Activated naive CD8-positive, alpha-beta T cell treated with anti-CD3 and anti-CD28 coated beads, Interleukin-2, amount 10 ng/mL, durations not matched to agents 7 days and 5 days (primary cell): ENCODE measurements at regions not wholly inside any gene's neighbourhood (a gene's known extent, or its start where the extent isn't known, plus 50 kb on each side); places are given as distances from the start of the nearest gene placed in this dataset.

Experiments
- ATAC-seq: fragments of 150-1000 bp; cut with Tn5 transposase; one replicate; pipeline ENCODE4 v1.10.0; 2021; ENCODE audit warnings: low read depth, moderate library complexity
- POLR2A ChIA-PET: fragments of 350-600 bp; sonication (Branson Sonifier 250); formaldehyde crosslinking; loops from one replicate; lab custom pipeline; 2021; ENCODE audit warnings: antibody characterized with exemption; lab: Charles Lee
- DNase-seq: peaks from one replicate; pipeline ENCODE4 v3.0.0; 2021
- H3K27ac Mint-ChIP-seq: one replicate; pipeline ENCODE4 v1.8.0; 2022; ENCODE audit warnings: mild to moderate bottlenecking, mixed read lengths
- H3K27me3 Mint-ChIP-seq: one replicate; pipeline ENCODE4 v1.8.0; 2022; ENCODE audit warnings: mild to moderate bottlenecking, moderate library complexity, mixed read lengths
- H3K36me3 Mint-ChIP-seq: one replicate; pipeline ENCODE4 v1.8.0; 2021; ENCODE audit warnings: mild to moderate bottlenecking, mixed read lengths
- H3K4me1 Mint-ChIP-seq: one replicate; pipeline ENCODE4 v1.8.0; 2021; ENCODE audit warnings: mixed read lengths
- H3K4me3 Mint-ChIP-seq: one replicate; pipeline ENCODE4 v1.8.0; 2022; ENCODE audit warnings: mild to moderate bottlenecking, moderate library complexity, mixed read lengths
- H3K9me3 Mint-ChIP-seq: one replicate; pipeline ENCODE4 v1.8.0; 2021; ENCODE audit warnings: mixed read lengths

- Mint-ChIP-seq H3K36me3 (no peaks in the 10 kb centered on the region), H3K4me1 (no peaks in the 10 kb centered on the region), H3K27me3 (no peaks in the 10 kb centered on the region), H3K27ac (no peak overlapping the region), H3K9me3 (peaks cover 4% of the 10 kb centered on the region), H3K4me3 (no peak overlapping the region)
- ATAC-seq (no peak), DNase-seq (no peak)
- POLR2A ChIA-PET = no interaction called here
Measured at GRCh38 chr6:24043848-24044247, 82.2 kb upstream of the NRSN1 start.

- H3K27ac Mint-ChIP-seq = no peak overlapping the region
- peaks cover 3% of the 10 kb centered on the region for H3K9me3 Mint-ChIP-seq
Measured at GRCh38 chr6:24051942-24052589, 73.9 kb upstream of the NRSN1 start.

GRCh38 chr6:24052590-24052961 lies 73.4 kb upstream of the NRSN1 start:
- Mint-ChIP-seq H3K36me3 (no peaks in the 10 kb centered on the region), H3K4me3 (no peak overlapping the region), H3K27ac (no peak overlapping the region), H3K9me3 (peaks cover 3% of the 10 kb centered on the region), H3K27me3 (no peaks in the 10 kb centered on the region), H3K4me1 (no peaks in the 10 kb centered on the region)
- POLR2A ChIA-PET = no interaction called here
- no peak for DNase-seq
- no peak for ATAC-seq

More at GRCh38 chr6:24051942-24052589, 73.9 kb upstream of the NRSN1 start:
- H3K27me3 Mint-ChIP-seq = no peaks in the 10 kb centered on the region
- no peak overlapping the region for H3K4me3 Mint-ChIP-seq
- POLR2A ChIA-PET = no interaction called here
- ATAC-seq = no peak
- no peaks in the 10 kb centered on the region for H3K36me3 Mint-ChIP-seq
- H3K4me1 Mint-ChIP-seq = no peaks in the 10 kb centered on the region
- DNase-seq = no peak

- DNase-seq (no peak), ATAC-seq (no peak)
- H3K27me3 Mint-ChIP-seq = no peaks in the 10 kb centered on the region
- no peaks in the 10 kb centered on the region for H3K36me3 Mint-ChIP-seq
- no peaks in the 10 kb centered on the region for H3K4me1 Mint-ChIP-seq
- POLR2A ChIA-PET = no interaction called here
- peaks cover 3% of the 10 kb centered on the region for H3K9me3 Mint-ChIP-seq
- no peak overlapping the region for H3K4me3 Mint-ChIP-seq
- no peak overlapping the region for H3K27ac Mint-ChIP-seq
Measured at GRCh38 chr6:24053057-24053456, 73.0 kb upstream of the NRSN1 start.

- POLR2A ChIA-PET = no interaction called here
- no peak for DNase-seq
- Mint-ChIP-seq H3K27ac (no peak overlapping the region), H3K4me1 (no peaks in the 10 kb centered on the region), H3K9me3 (peaks cover 3% of the 10 kb centered on the region), H3K27me3 (no peaks in the 10 kb centered on the region), H3K36me3 (no peaks in the 10 kb centered on the region), H3K4me3 (no peak overlapping the region)
- no peak for ATAC-seq
Measured at GRCh38 chr6:24054388-24054787, 71.6 kb upstream of the NRSN1 start.

GRCh38 chr6:24056567-24056966 lies 69.4 kb upstream of the NRSN1 start:
- Mint-ChIP-seq H3K27me3 (no peaks in the 10 kb centered on the region), H3K4me3 (no peak overlapping the region), H3K9me3 (no peaks in the 10 kb centered on the region), H3K4me1 (no peaks in the 10 kb centered on the region), H3K27ac (no peak overlapping the region), H3K36me3 (no peaks in the 10 kb centered on the region)
- POLR2A ChIA-PET = no interaction called here
- ATAC-seq = no peak
- DNase-seq = no peak

- no peaks in the 10 kb centered on the region for H3K4me1 Mint-ChIP-seq
- H3K4me3 Mint-ChIP-seq = no peak overlapping the region
- H3K27me3 Mint-ChIP-seq = no peaks in the 10 kb centered on the region
- no peaks in the 10 kb centered on the region for H3K9me3 Mint-ChIP-seq
- ATAC-seq = no peak
- H3K36me3 Mint-ChIP-seq = no peaks in the 10 kb centered on the region
- DNase-seq = no peak
- H3K27ac Mint-ChIP-seq = no peak overlapping the region
- POLR2A ChIA-PET = no interaction called here
Measured at GRCh38 chr6:24057030-24057429, 69.0 kb upstream of the NRSN1 start.

GRCh38 chr6:24060982-24061754 lies 64.8 kb upstream of the NRSN1 start:
- Mint-ChIP-seq H3K4me3 (no peak overlapping the region), H3K4me1 (no peaks in the 10 kb centered on the region), H3K36me3 (no peaks in the 10 kb centered on the region), H3K27ac (no peak overlapping the region), H3K27me3 (no peaks in the 10 kb centered on the region), H3K9me3 (peaks cover 3% of the 10 kb centered on the region)
- no peak for DNase-seq
- ATAC-seq = no peak
- POLR2A ChIA-PET = no interaction called here

- H3K27me3 Mint-ChIP-seq = no peaks in the 10 kb centered on the region
- no peak overlapping the region for H3K27ac Mint-ChIP-seq
- peaks cover 3% of the 10 kb centered on the region for H3K9me3 Mint-ChIP-seq
- DNase-seq (no peak), ATAC-seq (no peak)
- no peaks in the 10 kb centered on the region for H3K4me1 Mint-ChIP-seq
- H3K4me3 Mint-ChIP-seq = no peak overlapping the region
- POLR2A ChIA-PET = no interaction called here
- H3K36me3 Mint-ChIP-seq = no peaks in the 10 kb centered on the region
Measured at GRCh38 chr6:24064106-24064505, 61.9 kb upstream of the NRSN1 start.

GRCh38 chr6:24064832-24065231 lies 61.2 kb upstream of the NRSN1 start:
- ATAC-seq = no peak
- Mint-ChIP-seq H3K27me3 (no peaks in the 10 kb centered on the region), H3K9me3 (peaks cover 3% of the 10 kb centered on the region), H3K4me3 (no peak overlapping the region), H3K27ac (no peak overlapping the region), H3K4me1 (no peaks in the 10 kb centered on the region), H3K36me3 (no peaks in the 10 kb centered on the region)
- POLR2A ChIA-PET = no interaction called here
- no peak for DNase-seq

GRCh38 chr6:24069526-24069925 lies 56.5 kb upstream of the NRSN1 start:
- ATAC-seq (no peak), DNase-seq (no peak)
- Mint-ChIP-seq H3K9me3 (no peaks in the 10 kb centered on the region), H3K27me3 (no peaks in the 10 kb centered on the region), H3K27ac (no peak overlapping the region), H3K36me3 (no peaks in the 10 kb centered on the region), H3K4me3 (no peak overlapping the region), H3K4me1 (no peaks in the 10 kb centered on the region)
- POLR2A ChIA-PET = no interaction called here

GRCh38 chr6:24072038-24072746 lies 53.8 kb upstream of the NRSN1 start:
- ATAC-seq (no peak), DNase-seq (no peak)
- Mint-ChIP-seq H3K4me1 (no peaks in the 10 kb centered on the region), H3K4me3 (no peak overlapping the region), H3K9me3 (peaks cover 3% of the 10 kb centered on the region), H3K27me3 (no peaks in the 10 kb centered on the region), H3K27ac (no peak overlapping the region), H3K36me3 (no peaks in the 10 kb centered on the region)
- POLR2A ChIA-PET = no interaction called here

- peaks cover 3% of the 10 kb centered on the region for H3K9me3 Mint-ChIP-seq
- H3K36me3 Mint-ChIP-seq = no peaks in the 10 kb centered on the region
- DNase-seq = no peak
- no peak overlapping the region for H3K27ac Mint-ChIP-seq
- POLR2A ChIA-PET = no interaction called here
- H3K4me1 Mint-ChIP-seq = no peaks in the 10 kb centered on the region
- no peak overlapping the region for H3K4me3 Mint-ChIP-seq
- H3K27me3 Mint-ChIP-seq = no peaks in the 10 kb centered on the region
- ATAC-seq = no peak
Measured at GRCh38 chr6:24076011-24076410, 50.0 kb upstream of the NRSN1 start.
